Stimulated activated CD4-positive, alpha-beta T cell treated with anti-CD3 and anti-CD28 coated beads, TNF-alpha, amount 100 ng/mL, for 24 hours (primary cell): ENCODE measurements at regions not wholly inside any gene's neighbourhood (a gene's known extent, or its start where the extent isn't known, plus 50 kb on each side); places are given as distances from the start of the nearest gene placed in this dataset.
"Not testable (repeated sequence)": the region's sequence is repeated elsewhere in the genome, so short reads cannot be mapped to it uniquely, and the experiment has no call there.

Experiments used
- DNase-seq, 3 experiments: peaks; one replicate each; pipeline ENCODE4 v3.0.0-alpha.2; 2020; ENCODE audit warnings: low read depth in 3 of 3

DNA sequence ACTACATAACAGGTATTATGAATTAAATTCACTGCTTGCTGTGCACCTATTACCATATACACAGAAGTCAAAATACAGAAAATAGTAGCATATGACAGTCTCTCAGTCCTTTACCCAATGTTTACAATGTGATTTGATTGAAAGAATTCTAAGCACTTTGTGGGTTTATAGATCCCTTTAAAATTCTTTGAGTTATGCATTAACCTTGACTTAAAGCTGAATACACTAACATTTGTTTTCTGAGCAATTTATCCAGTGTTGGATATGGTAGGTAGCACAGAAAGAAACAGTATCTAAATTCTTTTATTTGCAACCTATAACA lies 230.8 kb upstream of the DDI1 start:
- DNase-seq, result no peak

DNA sequence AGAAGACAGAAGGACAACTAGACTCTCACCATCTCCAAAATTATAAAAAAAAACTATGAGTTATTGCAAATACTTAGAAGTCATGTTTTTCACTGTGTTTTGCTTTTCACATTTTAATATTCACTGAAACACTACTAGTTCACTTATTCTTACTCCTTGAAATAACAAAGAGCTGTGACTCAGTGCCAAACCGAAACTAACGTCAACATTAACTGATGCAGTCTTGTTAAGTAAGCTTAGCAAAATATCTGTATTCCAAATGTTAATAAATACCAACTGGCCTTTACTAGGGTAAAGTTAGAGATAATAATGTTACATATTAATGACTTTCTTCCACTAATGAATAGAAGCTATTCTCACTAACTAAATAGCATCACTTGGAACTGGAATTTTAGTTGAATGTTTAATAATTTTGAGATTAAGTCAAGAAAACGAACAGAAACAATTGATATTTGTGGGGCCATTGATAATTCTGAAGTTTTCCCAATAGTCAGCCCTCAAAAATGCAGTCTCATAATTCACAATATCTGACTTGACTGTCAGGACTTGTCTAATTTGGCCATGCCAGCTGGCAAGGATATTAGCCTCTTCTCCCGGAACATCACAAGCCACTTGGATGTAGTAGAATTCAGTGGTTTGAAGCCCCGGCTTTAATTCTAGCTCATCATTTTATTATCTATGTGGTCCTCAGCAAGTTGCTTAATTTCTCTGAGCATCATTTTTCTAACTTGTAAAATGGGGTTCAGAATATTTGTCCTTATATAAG lies 230.1 kb upstream of the DDI1 start:
- no peak for DNase-seq

GRCh38 chr11:103807806-103808205 lies 228.6 kb upstream of the DDI1 start:
- no peak for DNase-seq

DNA sequence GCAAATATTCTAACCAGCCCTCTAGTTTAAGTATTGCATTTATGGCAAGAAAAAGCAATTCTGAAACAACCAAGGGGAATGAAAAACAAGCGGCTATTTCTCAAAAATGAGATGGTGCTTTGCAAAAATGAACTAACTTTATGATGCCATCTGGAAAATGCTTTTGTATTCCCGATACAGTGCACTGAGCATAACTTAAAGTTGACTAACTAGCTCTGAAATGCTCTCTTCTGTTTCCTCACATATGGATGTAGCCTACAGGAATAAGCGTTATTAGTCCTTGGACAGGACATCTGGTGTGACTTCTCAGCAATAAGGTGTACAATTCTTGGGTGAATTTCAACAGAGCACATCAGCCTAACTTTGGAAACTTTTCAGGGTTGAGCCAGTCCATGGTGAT lies 228.2 kb upstream of the DDI1 start:
- no peak for DNase-seq

- no peak for DNase-seq
These were observed 224.5 kb upstream of the DDI1 start for GRCh38 chr11:103811870-103812455.

DNA sequence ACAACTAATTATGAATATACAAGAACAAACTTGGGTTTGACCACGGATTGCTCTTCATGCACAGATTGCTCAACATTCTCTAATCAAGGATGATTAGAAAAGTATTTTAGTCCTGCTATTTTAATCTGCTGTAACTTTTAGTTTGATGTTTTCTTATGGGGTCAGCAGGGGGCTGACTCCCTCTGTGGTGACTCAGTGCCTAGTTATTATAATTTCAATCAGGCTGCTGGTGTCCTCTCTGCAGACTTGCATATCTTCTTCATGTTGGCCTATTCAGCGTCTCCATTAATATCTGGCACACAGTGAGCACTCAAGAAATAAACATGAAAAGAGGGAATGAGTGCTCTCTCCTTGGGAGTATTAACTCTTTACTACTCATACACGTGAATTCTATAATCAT lies 223.8 kb upstream of the DDI1 start:
- no peak for DNase-seq

DNA sequence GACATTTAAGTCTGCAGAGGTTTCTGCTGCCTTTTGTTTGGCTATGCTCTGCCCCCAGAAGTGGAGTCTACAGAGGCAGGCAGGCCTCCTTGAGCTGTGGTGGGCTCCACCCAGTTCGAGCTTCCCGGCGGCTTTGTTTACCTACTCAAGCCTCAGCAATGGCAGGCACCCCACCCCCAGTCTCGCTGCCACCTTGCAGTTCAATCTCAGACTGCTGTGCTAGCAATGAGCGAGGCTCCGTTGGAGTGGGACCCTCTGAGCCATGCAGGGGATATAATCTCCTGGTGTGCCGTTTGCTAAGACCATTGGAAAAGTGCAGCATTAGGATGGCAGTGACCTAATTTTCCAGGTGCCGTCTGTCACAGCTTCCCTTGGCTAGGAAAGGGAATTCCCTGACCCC lies 216.1 kb upstream of the DDI1 start:
- not testable (repeated sequence) for DNase-seq

DNA sequence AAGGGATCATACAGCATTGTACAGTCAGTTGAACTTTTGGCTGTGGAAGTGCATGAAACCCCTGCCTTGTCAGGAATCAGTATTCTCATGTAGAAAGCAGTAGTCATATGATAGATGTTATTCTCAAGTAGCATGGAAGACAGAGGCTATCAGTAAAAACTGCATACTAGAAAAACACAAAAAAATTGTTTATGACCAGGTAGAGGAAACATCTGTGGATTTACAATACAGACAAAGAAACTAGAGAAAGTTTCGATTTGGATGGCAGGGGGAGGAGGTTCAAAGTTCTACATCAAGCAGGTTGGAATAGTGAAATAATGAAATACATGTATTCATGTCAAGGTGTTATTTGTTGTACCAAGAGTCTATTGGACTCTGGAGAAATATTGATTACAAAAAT lies 212.3 kb upstream of the DDI1 start:
- DNase-seq, result no peak

DNA sequence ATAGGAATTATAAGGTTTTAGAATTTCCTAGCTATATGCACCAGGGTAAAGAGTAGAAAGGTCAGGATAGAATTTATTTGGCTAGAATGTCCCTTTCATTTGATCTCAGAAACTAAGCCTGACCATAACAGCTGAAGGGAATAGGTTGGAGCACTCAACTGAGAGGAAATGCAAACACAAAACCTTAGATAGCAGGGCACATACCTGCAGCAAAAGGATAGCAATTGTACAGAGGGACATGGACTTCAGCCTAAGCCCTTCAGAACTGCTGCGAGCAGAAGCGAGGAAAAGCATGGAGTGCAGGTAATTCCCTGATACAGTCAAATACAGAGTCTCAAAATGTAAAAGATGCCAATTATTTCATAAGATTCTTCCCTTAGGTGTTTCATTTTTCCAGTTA lies 211.0 kb upstream of the DDI1 start:
- no peak for DNase-seq

DNA sequence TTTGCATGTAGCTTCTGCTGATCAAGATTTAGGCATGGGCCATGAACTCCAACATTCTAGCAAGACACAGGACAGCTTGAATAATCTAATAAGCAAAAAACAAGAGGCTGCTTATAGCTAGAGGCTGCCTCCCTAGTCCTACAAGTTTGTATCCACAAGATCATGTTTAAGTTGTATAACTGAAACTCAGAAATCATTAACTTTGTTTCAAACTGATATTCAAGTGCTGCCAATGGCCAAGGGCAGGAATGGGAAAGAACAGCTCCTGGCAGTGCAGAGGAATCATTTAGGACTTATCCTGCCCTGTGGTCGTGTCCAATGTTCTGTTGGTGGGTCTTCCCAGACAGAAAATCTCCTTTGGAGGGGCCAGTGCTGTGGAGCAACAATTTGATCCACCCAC lies 209.6 kb upstream of the DDI1 start:
- DNase-seq, result no peak

GRCh38 chr11:103829596-103829995 lies 206.8 kb upstream of the DDI1 start:
- DNase-seq, result no peak

DNA sequence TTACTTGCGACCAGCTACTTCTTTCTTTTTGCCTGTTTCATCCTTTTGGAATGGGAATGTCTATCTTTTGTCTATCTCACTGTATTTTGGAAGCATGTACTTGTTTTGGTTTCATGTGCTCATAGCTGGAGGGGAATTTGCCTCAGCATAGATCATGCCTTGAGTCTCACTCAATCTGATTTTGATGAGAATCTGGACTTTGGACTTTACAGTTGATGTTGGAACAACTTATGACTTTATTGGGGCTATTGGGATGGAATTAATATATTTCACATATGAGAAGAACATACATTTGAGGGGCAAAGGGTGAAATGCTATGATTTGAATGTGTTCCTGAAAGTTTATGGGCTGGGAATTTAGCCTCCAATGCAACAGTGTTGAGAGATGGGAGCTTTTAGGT lies 206.2 kb upstream of the DDI1 start:
- DNase-seq, result no peak

DNA sequence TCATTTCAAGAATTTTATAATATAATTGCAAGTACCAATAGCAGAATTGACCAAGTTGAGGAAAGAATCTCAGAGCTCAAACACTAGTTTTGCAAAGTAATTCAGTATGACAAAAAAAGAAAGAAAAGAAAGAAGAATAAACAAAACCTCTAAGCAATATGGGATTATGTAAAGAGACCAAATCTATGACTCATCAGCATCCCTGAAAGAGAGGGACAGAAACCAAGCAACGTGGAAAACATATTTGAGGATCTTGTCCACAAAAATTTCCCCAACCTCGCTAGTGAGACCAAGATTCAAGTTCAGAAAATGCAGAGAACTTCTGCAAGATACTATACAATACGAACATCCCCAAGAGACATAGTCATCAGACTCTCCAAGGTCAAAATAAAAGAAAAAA lies 203.7 kb upstream of the DDI1 start:
- DNase-seq, result no peak

DNA sequence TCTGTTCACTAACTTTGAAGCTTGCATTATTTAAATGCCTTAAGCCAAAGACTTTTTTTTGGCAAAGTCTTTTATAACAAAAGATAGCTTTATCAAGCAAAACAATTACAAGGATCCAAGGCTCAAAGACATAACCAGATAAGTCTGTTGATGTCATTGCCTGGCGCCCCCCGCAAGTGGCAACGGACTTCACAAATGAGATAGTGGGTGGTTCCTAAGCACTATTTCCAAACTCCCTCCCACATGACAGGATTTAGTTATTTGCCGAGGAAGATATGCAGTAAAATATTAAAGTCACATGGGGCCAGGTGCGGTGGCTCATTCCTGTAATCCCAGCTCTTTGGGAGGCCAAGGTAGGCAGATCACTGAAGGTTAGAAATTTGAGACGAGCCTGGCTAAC lies 194.2 kb upstream of the DDI1 start:
- no peak for DNase-seq

DNA sequence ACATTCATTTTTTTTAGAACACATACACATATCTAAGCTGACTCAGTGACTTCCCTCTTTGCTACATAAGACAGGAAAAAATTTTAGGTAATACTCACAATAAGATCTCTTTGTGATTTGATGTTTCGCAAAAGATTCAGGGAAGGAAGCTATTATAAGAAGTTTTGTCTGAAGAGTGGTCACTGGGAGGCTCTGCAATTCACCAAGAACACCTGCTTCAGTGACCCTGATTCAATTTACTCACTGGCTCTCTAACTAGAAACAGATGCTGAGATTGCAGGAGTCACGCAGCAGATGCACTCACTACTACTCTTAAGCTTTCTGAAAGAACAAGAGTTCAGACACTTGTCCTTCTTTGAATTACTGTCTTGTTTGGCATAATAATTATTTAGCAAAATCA lies 193.6 kb upstream of the DDI1 start:
- DNase-seq, result no peak

GRCh38 chr11:103844327-103845215 lies 191.9 kb upstream of the DDI1 start:
- DNase-seq, result no peak

GRCh38 chr11:103845331-103845730 lies 191.1 kb upstream of the DDI1 start:
- DNase-seq, result no peak

- DNase-seq, result no peak
These were observed 187.8 kb upstream of the DDI1 start for GRCh38 chr11:103848686-103849085.

GRCh38 chr11:103849366-103849765 lies 187.1 kb upstream of the DDI1 start:
- no peak for DNase-seq

- no peak for DNase-seq
These were observed 185.8 kb upstream of the DDI1 start for GRCh38 chr11:103850419-103851165.

DNA sequence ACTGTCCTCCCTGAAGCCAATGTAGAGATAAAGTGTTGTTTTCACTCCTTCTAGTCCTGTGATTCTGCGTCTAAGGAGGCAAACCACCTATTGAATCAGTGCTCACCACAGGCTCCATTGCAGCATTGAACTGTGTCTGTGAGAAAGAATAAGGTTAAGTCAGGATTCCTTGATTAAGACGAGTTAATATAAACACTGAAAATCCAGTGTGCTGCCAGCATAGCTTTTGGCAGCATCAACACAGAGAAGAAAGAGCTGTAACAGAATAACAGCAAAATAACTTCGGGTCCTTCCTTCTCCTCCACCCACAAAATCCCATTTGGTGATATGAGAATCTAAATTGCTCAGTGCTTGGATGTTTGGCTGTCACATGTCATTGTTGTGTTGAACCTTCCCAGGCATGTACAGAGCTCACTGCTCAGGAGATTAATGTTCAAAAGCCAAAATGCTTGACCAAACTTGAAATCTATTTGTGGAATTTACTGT lies 185.2 kb upstream of the DDI1 start:
- no peak for DNase-seq
